SK-N-SH (cell line): ENCODE measurements at regions not wholly inside any gene's neighbourhood (a gene's known extent, or its start where the extent isn't known, plus 50 kb on each side); places are given as distances from the start of the nearest gene placed in this dataset.

Experiments
- CTCF ChIA-PET: fragments of 300-600, 350-600 bp; formaldehyde crosslinking; extraction: SDS; loops from one replicate; lab custom pipeline; 2021; lab: Yijun Ruan, JAX
- POLR2A ChIA-PET: fragments of 350-600 bp; sonication (Branson Sonifier 250); formaldehyde crosslinking; extraction: SDS; loops from one replicate; lab custom pipeline; 2020; ENCODE audit warnings: antibody characterized with exemption, inconsistent platforms; lab: Yijun Ruan, JAX
- DNase-seq: peaks from one replicate; pipeline ENCODE4 v3.0.0; 2012
- H2AFZ ChIP-seq: fragments of 200-600 bp; sonication (generic); 2 replicates; pipeline ENCODE4 v1.8.1; 2016; ENCODE audit warnings: antibody characterized with exemption, mild to moderate bottlenecking, low read depth
- H3F3A ChIP-seq: fragments of 200-600 bp; sonication (generic); replicated peaks from 2 replicates; pipeline ENCODE3; 2016; ENCODE audit warnings: antibody characterized with exemption, mild to moderate bottlenecking; ENCODE audit not compliant: insufficient read depth
- H3K27ac ChIP-seq, 2 experiments: fragments of 200-500 bp in 1 of 2; fragments of 200-600 bp in 1 of 2; sonication (Bioruptor generic) in 1 of 2; sonication (generic), shearing (Covaris generic) in 1 of 2; 2 replicates each; pipeline versions ENCODE4 v1.5.1 to v1.6.1; 2014 to 2016; ENCODE audit warnings: low read depth in 2 of 2, inconsistent platforms in 1 of 2, low read length in 1 of 2, mild to moderate bottlenecking in 1 of 2, mixed read lengths in 1 of 2
- H3K27me3 ChIP-seq: fragments of 200-600 bp; sonication (generic), shearing (Covaris generic); 2 replicates; pipeline ENCODE4 v1.6.1; 2016; ENCODE audit warnings: mixed run types; ENCODE audit not compliant: insufficient read depth
- H3K36me3 ChIP-seq, 2 experiments: fragments of 200-500 bp in 1 of 2; fragments of 200-600 bp in 1 of 2; sonication (Bioruptor generic) in 1 of 2; sonication (generic) in 1 of 2; replicated peaks in 1 of 2; 2 replicates each; pipeline versions ENCODE3 to v1.5.1; 2014 to 2016; ENCODE audit warnings: low read length in 1 of 2, mild to moderate bottlenecking in 1 of 2; ENCODE audit not compliant: insufficient read depth in 2 of 2, control insufficient read depth in 1 of 2
- H3K4me1 ChIP-seq, 2 experiments: fragments of 200-500 bp in 1 of 2; fragments of 200-600 bp in 1 of 2; sonication (Bioruptor generic) in 1 of 2; sonication (generic), shearing (Covaris generic) in 1 of 2; 2 replicates each; pipeline versions ENCODE4 v1.5.1 to v1.6.1; 2014 to 2016; ENCODE audit warnings: low read depth in 1 of 2, low read length in 1 of 2, mixed run types in 1 of 2; ENCODE audit not compliant: insufficient read depth in 2 of 2, control insufficient read depth in 1 of 2
- H3K4me2 ChIP-seq: fragments of 200-600 bp; sonication (generic), shearing (Covaris generic); 2 replicates; pipeline ENCODE4 v1.6.1; 2017; ENCODE audit warnings: mixed run types
- H3K4me3 ChIP-seq, 2 experiments: fragments of 200-500 bp in 1 of 2; fragments of 200-600 bp in 1 of 2; sonication (Bioruptor generic) in 1 of 2; sonication (generic), shearing (Covaris generic) in 1 of 2; 2 replicates each; pipeline versions ENCODE4 v1.5.1 to v1.8.1; 2014 to 2016; ENCODE audit warnings: low read depth in 2 of 2, inconsistent platforms in 1 of 2, low read length in 1 of 2, mild to moderate bottlenecking in 1 of 2, mixed read lengths in 1 of 2, moderate library complexity in 1 of 2
- H3K79me2 ChIP-seq: fragments of 200-600 bp; sonication (generic); 2 replicates; pipeline ENCODE4 v1.8.1; 2017; ENCODE audit warnings: mild to moderate bottlenecking; ENCODE audit not compliant: insufficient read depth
- H3K9ac ChIP-seq: fragments of 200-600 bp; sonication (generic); 2 replicates; pipeline ENCODE4 v1.6.1; 2017; ENCODE audit warnings: mixed run types
- H3K9me2 ChIP-seq: fragments of 200-600 bp; sonication (generic); 2 replicates; pipeline ENCODE4 v1.6.1; 2017; ENCODE audit warnings: mixed run types
- H3K9me3 ChIP-seq: fragments of 200-600 bp; sonication (generic); 2 replicates; pipeline ENCODE4 v1.6.1; 2017; ENCODE audit warnings: mixed run types, mild to moderate bottlenecking, moderate library complexity
- H4K20me1 ChIP-seq: fragments of 200-600 bp; sonication (generic); 2 replicates; pipeline ENCODE4 v1.6.1; 2017; ENCODE audit warnings: mild to moderate bottlenecking, mixed run types; ENCODE audit not compliant: insufficient read depth
- CTCF ChIP-seq: fragments of 200-600 bp; sonication (generic); IDR thresholded peaks from 2 replicates; pipeline ENCODE4 v1.6.1; 2017; ENCODE audit warnings: antibody characterized with exemption, mild to moderate bottlenecking, moderate library complexity
- ELF1 ChIP-seq: IDR thresholded peaks from 2 replicates; pipeline ENCODE4 v1.4.0; 2012
- FOSL2 ChIP-seq: IDR thresholded peaks from 2 replicates; pipeline ENCODE4 v1.4.0; 2012; ENCODE audit warnings: low read depth, mild to moderate bottlenecking, moderate library complexity, borderline replicate concordance
- PBX3 ChIP-seq: IDR thresholded peaks from 2 replicates; pipeline ENCODE4; 2012
- RAD21 ChIP-seq: IDR thresholded peaks from 2 replicates; pipeline ENCODE4 v1.6.1; 2012; ENCODE audit warnings: mild to moderate bottlenecking, low read length
- RFX5 ChIP-seq: IDR thresholded peaks from 2 replicates; pipeline ENCODE4 v1.6.1; 2012; ENCODE audit warnings: mild to moderate bottlenecking, improper control_type of control experiment, low read length
- SIN3A ChIP-seq: IDR thresholded peaks from 2 replicates; pipeline ENCODE4 v1.6.1; 2012; ENCODE audit warnings: low read depth, mild to moderate bottlenecking, low read length, moderate library complexity, borderline replicate concordance
- TAF1 ChIP-seq: IDR thresholded peaks from 2 replicates; pipeline ENCODE4 v1.6.1; 2012; ENCODE audit warnings: low read depth, mild to moderate bottlenecking, low read length, moderate library complexity, borderline replicate concordance
- TCF12 ChIP-seq: IDR thresholded peaks from 2 replicates; pipeline ENCODE4 v1.4.0; 2012
- TEAD4 ChIP-seq: IDR thresholded peaks from 2 replicates; pipeline ENCODE4 v1.4.0; 2012; ENCODE audit warnings: mild to moderate bottlenecking, borderline replicate concordance; ENCODE audit not compliant: insufficient read depth
- WGBS: methylation state at CpG from one replicate; pipeline ENCODE4 v1.1.6; 2017; ENCODE audit warnings: low lambda C conversion rate; 5-methylcytosine and 5-hydroxymethylcytosine counted together
- TF ChIP-seq, protein P1 (sequence below): IDR thresholded peaks from 2 replicates; pipeline ENCODE4 v1.4.0; 2012; ENCODE audit warnings: low read depth
- TF ChIP-seq, protein P2 (sequence below): IDR thresholded peaks from 2 replicates; pipeline ENCODE4 v1.4.0; 2012; ENCODE audit warnings: low read depth, borderline replicate concordance
- TF ChIP-seq, protein P3 (sequence below): fragments of 150-350 bp; IDR thresholded peaks from 2 replicates; pipeline ENCODE4 v1.6.1; 2016; ENCODE audit warnings: mild to moderate bottlenecking, low read depth, low read length

- Histone ChIP-seq H3K9me2 (no peaks in the 10 kb centered on the region), H3K4me1 (no peaks in the 10 kb centered on the region), H3K4me3 (no peak overlapping the region), H3K9ac (no peak overlapping the region), H3K4me2 (no peak overlapping the region), H2AFZ (no peak overlapping the region), H3F3A (no peaks in the 10 kb centered on the region), H3K27me3 (no peaks in the 10 kb centered on the region)
- DNase-seq, result no peak
- TF ChIP-seq ELF1, result no peak
- TF ChIP-seq SIN3A, result no peak
- TF ChIP-seq, all 33 proteins: peak for 0
- H4K20me1 ChIP-seq, result no peaks in the 10 kb centered on the region
- CTCF ChIA-PET, result no interaction called here
- POLR2A ChIA-PET, result no interaction called here
- H3K79me2 ChIP-seq, result no peaks in the 10 kb centered on the region
- H3K27ac ChIP-seq, result no peak overlapping the region
- H3K9me3 ChIP-seq, result no peaks in the 10 kb centered on the region
- no peaks in the 10 kb centered on the region for H3K36me3 ChIP-seq
- 89% methylated on average over 6 of the region's 6 CpGs for WGBS
Observed at GRCh38 chr13:65461590-65461989, 1768.5 kb downstream of the PCDH9 start.

DNA sequence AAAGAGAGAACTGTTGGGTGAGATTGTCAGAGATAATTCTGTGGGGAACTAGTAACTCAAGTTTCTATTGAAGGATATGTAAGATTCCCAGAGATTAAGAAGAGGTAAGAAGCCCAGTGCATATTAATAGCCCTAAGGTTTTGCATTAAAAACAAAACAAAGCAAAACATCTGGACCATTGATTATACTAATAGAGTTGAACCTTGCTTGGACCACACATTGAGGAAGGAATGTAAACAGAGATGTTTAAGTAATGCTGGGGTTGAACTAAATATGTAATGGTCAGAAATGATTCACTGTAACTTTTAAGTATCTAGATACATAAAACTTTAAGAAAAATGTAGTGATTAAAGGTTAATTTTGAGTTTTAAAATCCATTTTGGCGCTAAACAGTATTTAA lies 1770.0 kb downstream of the PCDH9 start:
- Histone ChIP-seq H3F3A (no peaks in the 10 kb centered on the region), H3K9me3 (no peaks in the 10 kb centered on the region), H3K4me2 (no peak overlapping the region), H3K9ac (no peak overlapping the region), H4K20me1 (no peaks in the 10 kb centered on the region), H3K36me3 (no peaks in the 10 kb centered on the region), H3K27me3 (no peaks in the 10 kb centered on the region), H3K4me3 (no peak overlapping the region), H3K27ac (no peak overlapping the region), H3K79me2 (no peaks in the 10 kb centered on the region), H2AFZ (no peak overlapping the region), H3K9me2 (no peaks in the 10 kb centered on the region), H3K4me1 (no peaks in the 10 kb centered on the region; a peak in 1 of 4 replicates)
- DNase-seq, result no peak
- WGBS, result 100% methylated on average over 1 of the region's 1 CpG
- ChIA-PET POLR2A (no interaction called here), CTCF (no interaction called here)
- TF ChIP-seq TEAD4 (no peak), CTCF (no peak), RFX5 (no peak), TAF1 (no peak), RAD21 (no peak), FOSL2 (no peak), TCF12 (no peak), PBX3 (no peak), SIN3A (no peak)
- TF ChIP-seq, protein P1, sequence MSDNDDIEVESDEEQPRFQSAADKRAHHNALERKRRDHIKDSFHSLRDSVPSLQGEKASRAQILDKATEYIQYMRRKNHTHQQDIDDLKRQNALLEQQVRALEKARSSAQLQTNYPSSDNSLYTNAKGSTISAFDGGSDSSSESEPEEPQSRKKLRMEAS, result no peak
- TF ChIP-seq, protein P2, sequence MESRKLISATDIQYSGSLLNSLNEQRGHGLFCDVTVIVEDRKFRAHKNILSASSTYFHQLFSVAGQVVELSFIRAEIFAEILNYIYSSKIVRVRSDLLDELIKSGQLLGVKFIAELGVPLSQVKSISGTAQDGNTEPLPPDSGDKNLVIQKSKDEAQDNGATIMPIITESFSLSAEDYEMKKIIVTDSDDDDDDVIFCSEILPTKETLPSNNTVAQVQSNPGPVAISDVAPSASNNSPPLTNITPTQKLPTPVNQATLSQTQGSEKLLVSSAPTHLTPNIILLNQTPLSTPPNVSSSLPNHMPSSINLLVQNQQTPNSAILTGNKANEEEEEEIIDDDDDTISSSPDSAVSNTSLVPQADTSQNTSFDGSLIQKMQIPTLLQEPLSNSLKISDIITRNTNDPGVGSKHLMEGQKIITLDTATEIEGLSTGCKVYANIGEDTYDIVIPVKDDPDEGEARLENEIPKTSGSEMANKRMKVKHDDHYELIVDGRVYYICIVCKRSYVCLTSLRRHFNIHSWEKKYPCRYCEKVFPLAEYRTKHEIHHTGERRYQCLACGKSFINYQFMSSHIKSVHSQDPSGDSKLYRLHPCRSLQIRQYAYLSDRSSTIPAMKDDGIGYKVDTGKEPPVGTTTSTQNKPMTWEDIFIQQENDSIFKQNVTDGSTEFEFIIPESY, result no peak
- TF ChIP-seq, protein P3, sequence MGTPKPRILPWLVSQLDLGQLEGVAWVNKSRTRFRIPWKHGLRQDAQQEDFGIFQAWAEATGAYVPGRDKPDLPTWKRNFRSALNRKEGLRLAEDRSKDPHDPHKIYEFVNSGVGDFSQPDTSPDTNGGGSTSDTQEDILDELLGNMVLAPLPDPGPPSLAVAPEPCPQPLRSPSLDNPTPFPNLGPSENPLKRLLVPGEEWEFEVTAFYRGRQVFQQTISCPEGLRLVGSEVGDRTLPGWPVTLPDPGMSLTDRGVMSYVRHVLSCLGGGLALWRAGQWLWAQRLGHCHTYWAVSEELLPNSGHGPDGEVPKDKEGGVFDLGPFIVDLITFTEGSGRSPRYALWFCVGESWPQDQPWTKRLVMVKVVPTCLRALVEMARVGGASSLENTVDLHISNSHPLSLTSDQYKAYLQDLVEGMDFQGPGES, result no peak
